PC-3 (cell line): ENCODE measurements at regions not wholly inside any gene's neighbourhood (a gene's known extent, or its start where the extent isn't known, plus 50 kb on each side); places are given as distances from the start of the nearest gene placed in this dataset.
"Not testable (repeated sequence)": the region's sequence is repeated elsewhere in the genome, so short reads cannot be mapped to it uniquely, and the experiment has no call there.

Experiments used
- ATAC-seq: fragments of 200-7000 bp; cut with Tn5 transposase; 2 replicates; pipeline ENCODE4 v1.9.1; 2020; ENCODE audit warnings: mild to moderate bottlenecking, moderate library complexity
- BruUV-seq: library from RNA; stranded (reverse); fragments of 400-500 nt; replicated peaks from 2 replicates; lab custom pipeline; 2021; lab: Mats Ljungman, UMichigan
- CTCF ChIA-PET: fragments of 300-600 bp; sonication (Branson Sonifier 250); formaldehyde crosslinking; loops from one replicate; lab custom pipeline; 2022; ENCODE audit warnings: antibody characterized with exemption; lab: Charles Lee
- POLR2A ChIA-PET: fragments of 300-600 bp; sonication (Branson Sonifier 250); formaldehyde crosslinking; loops from one replicate; lab custom pipeline; 2022; ENCODE audit warnings: antibody characterized with exemption; ENCODE audit not compliant: unreplicated experiment; lab: Charles Lee
- DNase-seq: peaks from one replicate; pipeline ENCODE4 v3.0.0-alpha.2; 2015
- H2AFZ ChIP-seq: fragments of 300-600 bp; sonication (generic); 2 replicates; pipeline ENCODE4 v1.6.0; 2016; ENCODE audit warnings: antibody characterized with exemption, low read length
- H3F3A ChIP-seq: fragments of 300-600 bp; sonication (generic); one replicate; pipeline ENCODE4 v1.6.0; 2017; ENCODE audit warnings: antibody characterized with exemption, low read length, control low read depth, mild to moderate bottlenecking; ENCODE audit not compliant: unreplicated experiment
- H3K27ac ChIP-seq: fragments of 300-600 bp; sonication (generic); 2 replicates; pipeline ENCODE4 v1.5.1; 2016; ENCODE audit warnings: mild to moderate bottlenecking, low read length
- H3K27me3 ChIP-seq: fragments of 300-600 bp; sonication (generic); 2 replicates; pipeline ENCODE4 v1.6.1; 2016; ENCODE audit warnings: low read length, mixed read lengths
- H3K36me3 ChIP-seq: fragments of 300-600 bp; sonication (generic); 2 replicates; pipeline ENCODE4 v1.6.1; 2016; ENCODE audit warnings: low read depth, mixed run types, low read length, mixed read lengths
- H3K4me1 ChIP-seq: fragments of 300-600 bp; sonication (generic); 2 replicates; pipeline ENCODE4 v1.5.1; 2016; ENCODE audit warnings: low read length; ENCODE audit not compliant: insufficient read depth
- H3K4me2 ChIP-seq: fragments of 300-600 bp; sonication (generic); 2 replicates; pipeline ENCODE4 v1.6.0; 2016; ENCODE audit warnings: low read length
- H3K4me3 ChIP-seq: fragments of 300-600 bp; sonication (generic); 2 replicates; pipeline ENCODE4 v1.5.1; 2016; ENCODE audit warnings: mild to moderate bottlenecking, low read length, mixed read lengths
- H3K79me2 ChIP-seq: fragments of 300-600 bp; sonication (generic); 2 replicates; pipeline ENCODE4 v1.6.1; 2017; ENCODE audit warnings: low read length, mixed read lengths
- H3K9ac ChIP-seq: fragments of 300-600 bp; sonication (generic); 2 replicates; pipeline ENCODE4 v1.6.0; 2016; ENCODE audit warnings: mild to moderate bottlenecking, low read length
- H3K9me2 ChIP-seq: fragments of 300-600 bp; sonication (generic); replicated peaks from 2 replicates; pipeline ENCODE4 v1.6.1; 2016; ENCODE audit warnings: mixed run types, low read length, mixed read lengths
- H3K9me3 ChIP-seq: fragments of 300-600 bp; sonication (generic); 2 replicates; pipeline ENCODE4 v1.6.1; 2016; ENCODE audit warnings: low read length, mixed read lengths
- H4K20me1 ChIP-seq: fragments of 300-600 bp; sonication (generic); 2 replicates; pipeline ENCODE4 v1.6.1; 2016; ENCODE audit warnings: low read length, mixed read lengths
- EZH2 ChIP-seq: fragments of 300-600 bp; sonication (generic); IDR thresholded peaks from one replicate; pipeline ENCODE4 v1.6.1; 2017; ENCODE audit warnings: antibody characterized with exemption, mild to moderate bottlenecking, low read length; ENCODE audit not compliant: unreplicated experiment
- EZH2phosphoT487 ChIP-seq: fragments of 300-600 bp; sonication (generic); IDR thresholded peaks from 2 replicates; pipeline ENCODE4 v1.6.1; 2018; ENCODE audit warnings: mild to moderate bottlenecking, antibody characterized with exemption, low read length, borderline replicate concordance
- intact Hi-C: fragments of 100-400 bp; cut with micrococcal nuclease; formaldehyde crosslinking; loops from 2 replicates; pipeline ENCODE4 v1.9.0; 2023
- TF ChIP-seq, protein P1 (sequence below): fragments of 300-600 bp; sonication (generic); conservative IDR thresholded peaks from 2 replicates; pipeline ENCODE4 v1.5.1; 2017; ENCODE audit warnings: antibody characterized with exemption, low read depth, mild to moderate bottlenecking, low read length

DNA sequence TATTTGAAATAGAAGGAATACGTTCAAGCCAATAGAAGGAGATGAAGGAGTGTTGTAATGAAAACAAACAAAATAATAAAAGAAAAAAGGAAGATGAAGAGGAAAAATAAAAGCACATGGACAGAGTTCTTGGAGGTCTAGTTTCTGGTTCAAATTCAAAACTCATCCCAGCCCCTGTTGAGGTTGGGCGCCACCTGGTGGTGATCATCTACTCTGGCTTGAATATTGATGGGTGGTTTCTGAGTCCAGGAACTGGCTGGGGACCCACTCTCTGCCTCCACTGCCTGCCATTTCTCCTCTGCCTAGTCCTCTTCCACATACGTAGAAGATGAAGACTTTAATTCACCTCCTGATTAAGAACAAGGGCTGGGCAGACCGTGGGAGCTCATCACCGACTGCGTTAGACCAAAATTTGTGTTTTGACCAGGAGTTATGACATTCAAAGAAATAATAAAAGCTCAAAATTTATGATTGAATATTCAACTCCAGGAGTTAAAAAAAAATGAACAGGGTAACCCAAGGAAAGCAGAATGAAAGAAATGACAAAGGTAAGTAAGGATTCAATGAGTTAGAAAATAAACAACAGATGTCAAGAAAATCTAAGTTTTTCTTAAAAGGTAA is 99.0 kb upstream of the SLC1A3 start:
- Histone ChIP-seq H2AFZ (no peak overlapping the region), H4K20me1 (no peaks in the 10 kb centered on the region)

DNA sequence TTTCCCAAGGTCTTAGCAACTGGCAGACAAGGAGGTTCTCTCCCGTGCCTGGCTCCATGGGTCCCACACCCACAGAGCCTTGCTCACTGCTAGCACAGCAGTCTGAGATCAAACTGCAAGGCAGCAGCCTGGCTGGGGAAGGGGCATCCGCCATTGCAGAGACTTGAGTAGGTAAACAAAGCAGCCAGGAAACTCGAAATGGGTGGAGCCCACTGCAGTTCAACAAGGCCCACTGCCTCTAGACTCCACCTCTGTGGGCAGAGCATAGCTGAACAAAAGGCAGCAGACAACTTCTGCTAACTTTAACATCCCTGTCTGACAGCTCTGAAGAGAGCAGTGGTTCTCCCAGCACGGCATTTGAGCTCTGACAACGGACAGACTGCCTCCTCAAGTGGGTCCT is 98.1 kb upstream of the SLC1A3 start:
- H4K20me1 ChIP-seq, CTCF ChIA-PET, H3K9ac ChIP-seq, POLR2A ChIA-PET, H3K9me2 ChIP-seq, intact Hi-C loops, H3K4me3 ChIP-seq, H3F3A ChIP-seq, H3K9me3 ChIP-seq, H3K27me3 ChIP-seq, H3K4me2 ChIP-seq, ATAC-seq, H3K79me2 ChIP-seq, DNase-seq, H3K36me3 ChIP-seq, BruUV-seq, H3K4me1 ChIP-seq, H3K27ac ChIP-seq: not testable (repeated sequence)
- 0 out of 2 replicates have a peak overlapping the region, but pooled peaks have one; percentile 48 for H2AFZ ChIP-seq

More for the DNA sequence above, 99.0 kb upstream of the SLC1A3 start:
- peaks cover 18% of the 10 kb centered on the region for H3K4me1 ChIP-seq
- CTCF ChIA-PET, result interaction anchor here (0.6 kb wide), 1 partner anchor 92 kb away, joined by 23 read pairs; no protein-coding TSS in a partner anchor
- H3K4me2 ChIP-seq, result no peak overlapping the region
- no TSS peak for BruUV-seq
- H3K36me3 ChIP-seq, result no peaks in the 10 kb centered on the region
- H3K9ac ChIP-seq, result no peak overlapping the region
- no peaks in the 10 kb centered on the region for H3K79me2 ChIP-seq
- H3K9me2 ChIP-seq, result no peaks in the 10 kb centered on the region
- H3K27ac ChIP-seq, result no peak overlapping the region
- DNase-seq (peak; percentile 86), ATAC-seq (peak; percentile 39)
- no peak for TF ChIP-seq EZH2phosphoT487
- TF ChIP-seq, protein P1, sequence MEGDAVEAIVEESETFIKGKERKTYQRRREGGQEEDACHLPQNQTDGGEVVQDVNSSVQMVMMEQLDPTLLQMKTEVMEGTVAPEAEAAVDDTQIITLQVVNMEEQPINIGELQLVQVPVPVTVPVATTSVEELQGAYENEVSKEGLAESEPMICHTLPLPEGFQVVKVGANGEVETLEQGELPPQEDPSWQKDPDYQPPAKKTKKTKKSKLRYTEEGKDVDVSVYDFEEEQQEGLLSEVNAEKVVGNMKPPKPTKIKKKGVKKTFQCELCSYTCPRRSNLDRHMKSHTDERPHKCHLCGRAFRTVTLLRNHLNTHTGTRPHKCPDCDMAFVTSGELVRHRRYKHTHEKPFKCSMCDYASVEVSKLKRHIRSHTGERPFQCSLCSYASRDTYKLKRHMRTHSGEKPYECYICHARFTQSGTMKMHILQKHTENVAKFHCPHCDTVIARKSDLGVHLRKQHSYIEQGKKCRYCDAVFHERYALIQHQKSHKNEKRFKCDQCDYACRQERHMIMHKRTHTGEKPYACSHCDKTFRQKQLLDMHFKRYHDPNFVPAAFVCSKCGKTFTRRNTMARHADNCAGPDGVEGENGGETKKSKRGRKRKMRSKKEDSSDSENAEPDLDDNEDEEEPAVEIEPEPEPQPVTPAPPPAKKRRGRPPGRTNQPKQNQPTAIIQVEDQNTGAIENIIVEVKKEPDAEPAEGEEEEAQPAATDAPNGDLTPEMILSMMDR, result peak; percentile 93
- no peak for TF ChIP-seq EZH2
- H3K9me3 ChIP-seq, result no peaks in the 10 kb centered on the region
- H3K27me3 ChIP-seq, result no peaks in the 10 kb centered on the region
- POLR2A ChIA-PET, result no interaction called here
- intact Hi-C loops, result loop anchor here (1.0 to 2.0 kb wide), 3 partner anchors 92 to 243 kb away; no protein-coding TSS in a partner anchor
- H3F3A ChIP-seq, result peaks cover 3% of the 10 kb centered on the region
- no peak overlapping the region for H3K4me3 ChIP-seq

DNA sequence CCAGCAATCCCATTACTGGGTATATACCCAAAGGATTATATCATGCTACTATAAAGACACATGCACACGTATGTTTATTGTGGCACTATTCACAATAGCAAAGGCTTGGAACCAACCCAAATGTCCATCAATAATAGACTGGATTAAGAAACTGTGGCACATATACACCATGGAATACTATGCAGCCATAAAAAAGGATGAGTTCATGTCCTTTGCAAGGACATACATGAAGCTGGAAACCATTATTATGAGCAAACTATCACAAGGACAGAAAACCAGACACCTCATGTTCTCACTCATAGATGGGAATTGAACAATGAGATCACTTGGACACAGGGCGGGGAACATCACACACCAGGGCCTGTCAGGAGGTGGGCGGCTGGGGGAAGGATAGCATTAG is 92.8 kb upstream of the SLC1A3 start:
- H3K79me2 ChIP-seq, H3K9me2 ChIP-seq, H3K36me3 ChIP-seq, H2AFZ ChIP-seq, H3K4me2 ChIP-seq, ATAC-seq, BruUV-seq, intact Hi-C loops, H3F3A ChIP-seq, H3K9me3 ChIP-seq, DNase-seq, CTCF ChIA-PET, H3K4me1 ChIP-seq, H3K9ac ChIP-seq, H3K4me3 ChIP-seq, H3K27me3 ChIP-seq, H4K20me1 ChIP-seq, POLR2A ChIA-PET, H3K27ac ChIP-seq: not testable (repeated sequence)
